HUES64 (cell line): ENCODE measurements at regions not wholly inside any gene's neighbourhood (a gene's known extent, or its start where the extent isn't known, plus 50 kb on each side); places are given as distances from the start of the nearest gene placed in this dataset.

Source experiments
- H3K27ac ChIP-seq: 2 replicates; pipeline ENCODE4 v1.7.0; 2013; ENCODE audit warnings: low read depth, low read length, inconsistent platforms
- H3K27me3 ChIP-seq: 2 replicates; pipeline ENCODE4 v1.6.1; 2013; ENCODE audit warnings: mild to moderate bottlenecking, low read length; ENCODE audit not compliant: insufficient read depth
- H3K36me3 ChIP-seq: 2 replicates; pipeline ENCODE4 v1.6.1; 2013; ENCODE audit warnings: mild to moderate bottlenecking, low read length; ENCODE audit not compliant: insufficient read depth
- H3K4me1 ChIP-seq: 2 replicates; pipeline ENCODE4 v1.6.1; 2013; ENCODE audit warnings: mild to moderate bottlenecking, low read length, moderate library complexity; ENCODE audit not compliant: insufficient read depth
- H3K4me3 ChIP-seq: 2 replicates; pipeline ENCODE4 v1.5.1; 2013; ENCODE audit warnings: mild to moderate bottlenecking, low read length, moderate library complexity
- H3K9ac ChIP-seq: 2 replicates; pipeline ENCODE4 v1.6.1; 2013; ENCODE audit warnings: mild to moderate bottlenecking, low read depth, low read length
- H3K9me3 ChIP-seq: 2 replicates; pipeline ENCODE4 v1.6.1; 2013; ENCODE audit warnings: low read depth, low read length; ENCODE audit not compliant: insufficient read depth
- WGBS: fragments of 150-250, 120-280 bp; methylation state at CpG from one replicate; pipeline ENCODE4 v1.1.7; 2013; ENCODE audit warnings: missing lambda C conversion rate; 5-methylcytosine and 5-hydroxymethylcytosine counted together

GRCh38 chr13:71339736-71340135 is 527.3 kb downstream of the DACH1 start:
- H3K36me3 ChIP-seq, result no peaks in the 10 kb centered on the region
- no peak overlapping the region for H3K27ac ChIP-seq
- no peaks in the 10 kb centered on the region for H3K9me3 ChIP-seq
- WGBS, result no CpG with 5 or more reads among the region's 1 CpG
- H3K4me3 ChIP-seq, result no peak overlapping the region
- H3K4me1 ChIP-seq, result no peaks in the 10 kb centered on the region
- no peaks in the 10 kb centered on the region for H3K27me3 ChIP-seq
- H3K9ac ChIP-seq, result no peak overlapping the region

- Histone ChIP-seq H3K4me1 (no peaks in the 10 kb centered on the region), H3K9me3 (no peaks in the 10 kb centered on the region), H3K36me3 (no peaks in the 10 kb centered on the region), H3K27me3 (no peaks in the 10 kb centered on the region), H3K27ac (no peak overlapping the region), H3K9ac (no peak overlapping the region), H3K4me3 (no peak overlapping the region)
- WGBS, result 100% methylated on average over 1 of the region's 1 CpG
Observed at GRCh38 chr13:71339005-71339404, 528.0 kb downstream of the DACH1 start.

GRCh38 chr13:71338070-71338469 is 528.9 kb downstream of the DACH1 start:
- no peaks in the 10 kb centered on the region for H3K4me1 ChIP-seq
- no peak overlapping the region for H3K4me3 ChIP-seq
- H3K9ac ChIP-seq, result no peak overlapping the region
- 89% methylated on average over 3 of the region's 3 CpGs for WGBS
- H3K27me3 ChIP-seq, result no peaks in the 10 kb centered on the region
- no peak overlapping the region for H3K27ac ChIP-seq
- H3K36me3 ChIP-seq, result no peaks in the 10 kb centered on the region
- H3K9me3 ChIP-seq, result no peaks in the 10 kb centered on the region

GRCh38 chr13:71327266-71327665 is 539.7 kb downstream of the DACH1 start:
- no peaks in the 10 kb centered on the region for H3K36me3 ChIP-seq
- H3K27ac ChIP-seq, result no peak overlapping the region
- H3K4me3 ChIP-seq, result no peak overlapping the region
- H3K27me3 ChIP-seq, result no peaks in the 10 kb centered on the region
- H3K9ac ChIP-seq, result no peak overlapping the region
- no peaks in the 10 kb centered on the region for H3K9me3 ChIP-seq
- no peaks in the 10 kb centered on the region for H3K4me1 ChIP-seq
- 100% methylated on average over 1 of the region's 1 CpG for WGBS

GRCh38 chr13:71325556-71325955 is 541.4 kb downstream of the DACH1 start:
- H3K4me3 ChIP-seq, result no peak overlapping the region
- H3K36me3 ChIP-seq, result no peaks in the 10 kb centered on the region
- no peak overlapping the region for H3K27ac ChIP-seq
- no peaks in the 10 kb centered on the region for H3K4me1 ChIP-seq
- no peak overlapping the region for H3K9ac ChIP-seq
- WGBS, result 94% methylated on average over 3 of the region's 3 CpGs
- no peaks in the 10 kb centered on the region for H3K27me3 ChIP-seq
- H3K9me3 ChIP-seq, result no peaks in the 10 kb centered on the region

GRCh38 chr13:71323266-71323665 is 543.7 kb downstream of the DACH1 start:
- H3K4me1 ChIP-seq, result no peaks in the 10 kb centered on the region
- H3K9ac ChIP-seq, result no peak overlapping the region
- WGBS, result 96% methylated on average over 4 of the region's 5 CpGs
- H3K4me3 ChIP-seq, result no peak overlapping the region
- peaks cover 4% of the 10 kb centered on the region; the same call in 1 of the 2 replicates for H3K9me3 ChIP-seq
- H3K27ac ChIP-seq, result no peak overlapping the region
- no peaks in the 10 kb centered on the region for H3K27me3 ChIP-seq
- H3K36me3 ChIP-seq, result no peaks in the 10 kb centered on the region

GRCh38 chr13:71320452-71320851 is 546.6 kb downstream of the DACH1 start:
- no peaks in the 10 kb centered on the region for H3K27me3 ChIP-seq
- no peaks in the 10 kb centered on the region for H3K4me1 ChIP-seq
- no peak overlapping the region for H3K4me3 ChIP-seq
- no peak overlapping the region for H3K9ac ChIP-seq
- peaks cover 4% of the 10 kb centered on the region; the same call in 1 of the 2 replicates for H3K9me3 ChIP-seq
- no peaks in the 10 kb centered on the region for H3K36me3 ChIP-seq
- no peak overlapping the region for H3K27ac ChIP-seq
- 68% methylated on average over 1 of the region's 1 CpG for WGBS

- no peak overlapping the region for H3K9ac ChIP-seq
- no peaks in the 10 kb centered on the region for H3K4me1 ChIP-seq
- H3K9me3 ChIP-seq, result peaks cover 4% of the 10 kb centered on the region; the same call in 1 of the 2 replicates
- no peaks in the 10 kb centered on the region for H3K27me3 ChIP-seq
- no peaks in the 10 kb centered on the region for H3K36me3 ChIP-seq
- 98% methylated on average over 3 of the region's 3 CpGs for WGBS
- no peak overlapping the region for H3K4me3 ChIP-seq
- no peak overlapping the region for H3K27ac ChIP-seq
Observed at GRCh38 chr13:71316792-71317363, 550.1 kb downstream of the DACH1 start.

GRCh38 chr13:71312923-71313322 is 554.1 kb downstream of the DACH1 start:
- H3K36me3 ChIP-seq, result no peaks in the 10 kb centered on the region
- no peaks in the 10 kb centered on the region for H3K9me3 ChIP-seq
- no peaks in the 10 kb centered on the region for H3K4me1 ChIP-seq
- H3K27ac ChIP-seq, result no peak overlapping the region
- no peaks in the 10 kb centered on the region for H3K27me3 ChIP-seq
- H3K9ac ChIP-seq, result no peak overlapping the region
- no peak overlapping the region for H3K4me3 ChIP-seq

- no peaks in the 10 kb centered on the region for H3K9me3 ChIP-seq
- H3K9ac ChIP-seq, result no peak overlapping the region
- 93% methylated on average over 4 of the region's 4 CpGs for WGBS
- no peak overlapping the region for H3K4me3 ChIP-seq
- no peaks in the 10 kb centered on the region for H3K36me3 ChIP-seq
- peaks cover 10% of the 10 kb centered on the region for H3K4me1 ChIP-seq
- no peak overlapping the region for H3K27ac ChIP-seq
- no peaks in the 10 kb centered on the region for H3K27me3 ChIP-seq
Observed at GRCh38 chr13:71309905-71310304, 557.1 kb downstream of the DACH1 start.

GRCh38 chr13:71306821-71307220 is 560.2 kb downstream of the DACH1 start:
- Histone ChIP-seq H3K9me3 (no peaks in the 10 kb centered on the region), H3K4me3 (no peak overlapping the region), H3K27ac (peak overlapping the region; percentile 29; the same call in 1 of the 2 replicates), H3K9ac (no peak overlapping the region), H3K36me3 (no peaks in the 10 kb centered on the region), H3K27me3 (no peaks in the 10 kb centered on the region), H3K4me1 (peaks cover 10% of the 10 kb centered on the region)
- WGBS, result 42% methylated on average over 1 of the region's 1 CpG

- no peaks in the 10 kb centered on the region for H3K27me3 ChIP-seq
- peaks cover 10% of the 10 kb centered on the region for H3K4me1 ChIP-seq
- no peak overlapping the region for H3K4me3 ChIP-seq
- H3K9ac ChIP-seq, result no peak overlapping the region
- no peaks in the 10 kb centered on the region for H3K36me3 ChIP-seq
- H3K9me3 ChIP-seq, result no peaks in the 10 kb centered on the region
- 45% methylated on average over 2 of the region's 3 CpGs for WGBS
- H3K27ac ChIP-seq, result no peak overlapping the region
Observed at GRCh38 chr13:71304861-71305260, 562.1 kb downstream of the DACH1 start.
